GM23248 (cell line): ENCODE measurements at regions not wholly inside any gene's neighbourhood (a gene's known extent, or its start where the extent isn't known, plus 50 kb on each side); places are given as distances from the start of the nearest gene placed in this dataset.

Experiments
- EZH2 ChIP-seq: fragments of 200-600 bp; sonication (generic); IDR thresholded peaks from 2 replicates; pipeline ENCODE4 v1.6.1; 2018; ENCODE audit warnings: antibody characterized with exemption, mild to moderate bottlenecking; ENCODE audit not compliant: insufficient read depth, poor library complexity, severe bottlenecking
- EZH2phosphoT487 ChIP-seq: fragments of 200-600 bp; sonication (generic); IDR thresholded peaks from 2 replicates; pipeline ENCODE4 v1.6.1; 2018; ENCODE audit warnings: antibody characterized with exemption, moderate library complexity, mild to moderate bottlenecking, low read depth; ENCODE audit not compliant: insufficient read depth

- no peak for TF ChIP-seq EZH2phosphoT487
- no peak for TF ChIP-seq EZH2
These were observed 1863.4 kb downstream of the EFNA5 start for GRCh38 chr5:105807290-105807689.
